Astrocyte of the spinal cord (primary cell): ENCODE measurements at regions not wholly inside any gene's neighbourhood (a gene's known extent, or its start where the extent isn't known, plus 50 kb on each side); places are given as distances from the start of the nearest gene placed in this dataset.

Experiments
- DNase-seq: peaks from one replicate; pipeline ENCODE4 v3.0.0; 2011; ENCODE audit warnings: low read depth, low spot score
- H3K4me3 ChIP-seq: 2 replicates; pipeline ENCODE4 v1.5.1; 2011; ENCODE audit warnings: low read depth, mild to moderate bottlenecking, low read length, moderate library complexity
- CTCF ChIP-seq: IDR thresholded peaks from 2 replicates; pipeline ENCODE4 v1.5.1; 2012; ENCODE audit warnings: low read depth, mild to moderate bottlenecking, low read length, inconsistent platforms
- in situ Hi-C: cut with HindIII; loops from 2 replicates; pipeline ENCODE4 v1.10.0; 2017; ENCODE audit warnings: low sequenced_read_pairs

GRCh38 chr12:5247144-5247543 is 184.8 kb upstream of the NTF3 start:
- no peak overlapping the region for H3K4me3 ChIP-seq
- no peak for DNase-seq
- no peak for TF ChIP-seq CTCF
- in situ Hi-C loops, result no loop called here

GRCh38 chr12:5248230-5248629 is 183.7 kb upstream of the NTF3 start:
- TF ChIP-seq CTCF, result no peak

GRCh38 chr12:5248999-5249526 is 182.8 kb upstream of the NTF3 start:
- no peak for DNase-seq
- H3K4me3 ChIP-seq, result no peak overlapping the region
- TF ChIP-seq CTCF, result no peak
- in situ Hi-C loops, result no loop called here

More at GRCh38 chr12:5248230-5248629, 183.7 kb upstream of the NTF3 start:
- in situ Hi-C loops, result no loop called here
- no peak for DNase-seq
- no peak overlapping the region for H3K4me3 ChIP-seq

- no peak for DNase-seq
- in situ Hi-C loops, result no loop called here
- no peak overlapping the region for H3K4me3 ChIP-seq
- no peak for TF ChIP-seq CTCF
These were observed 180.8 kb upstream of the NTF3 start for GRCh38 chr12:5251092-5251491.

GRCh38 chr12:5251786-5252185 is 180.1 kb upstream of the NTF3 start:
- DNase-seq, result no peak
- H3K4me3 ChIP-seq, result no peak overlapping the region
- in situ Hi-C loops, result no loop called here
- no peak for TF ChIP-seq CTCF

GRCh38 chr12:5254703-5255102 is 177.2 kb upstream of the NTF3 start:
- in situ Hi-C loops, result no loop called here
- peak; percentile 36 for DNase-seq
- H3K4me3 ChIP-seq, result no peak overlapping the region
- TF ChIP-seq CTCF, result no peak
